Lower leg skin (tissue), 3 donors: ENCODE measurements at regions not wholly inside any gene's neighbourhood (a gene's known extent, or its start where the extent isn't known, plus 50 kb on each side); places are given as distances from the start of the nearest gene placed in this dataset.
"Not testable (repeated sequence)": the region's sequence is repeated elsewhere in the genome, so short reads cannot be mapped to it uniquely, and the experiment has no call there.

ENCODE experiments used
- POLR2A ChIP-seq, 2 donors: fragments of 450-650 bp; IDR thresholded peaks; one replicate each; pipeline ENCODE4 v1.6.1; 2016 to 2017; ENCODE audit warnings: antibody characterized with exemption in 2 of 2, mild to moderate bottlenecking in 1 of 2, moderate library complexity in 1 of 2
- TF ChIP-seq, protein P1 (sequence below), 3 donors: fragments of 450-650 bp; IDR thresholded peaks; one replicate each; pipeline ENCODE4 v1.5.1; 2016; ENCODE audit warnings: antibody characterized with exemption in 3 of 3, mild to moderate bottlenecking in 3 of 3, moderate library complexity in 2 of 3

DNA sequence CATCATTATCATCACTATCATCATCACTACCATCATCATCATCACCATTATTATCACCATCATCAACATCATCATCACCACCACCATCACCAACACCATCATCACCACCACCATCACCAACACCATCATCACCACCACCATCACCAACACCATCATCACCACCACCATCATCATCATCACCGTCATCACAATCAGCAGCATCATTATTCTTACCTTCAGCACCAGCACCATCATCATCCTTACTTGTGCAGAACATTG, 155.2 kb downstream of the ACTR3B start:
- TF ChIP-seq, protein P1, sequence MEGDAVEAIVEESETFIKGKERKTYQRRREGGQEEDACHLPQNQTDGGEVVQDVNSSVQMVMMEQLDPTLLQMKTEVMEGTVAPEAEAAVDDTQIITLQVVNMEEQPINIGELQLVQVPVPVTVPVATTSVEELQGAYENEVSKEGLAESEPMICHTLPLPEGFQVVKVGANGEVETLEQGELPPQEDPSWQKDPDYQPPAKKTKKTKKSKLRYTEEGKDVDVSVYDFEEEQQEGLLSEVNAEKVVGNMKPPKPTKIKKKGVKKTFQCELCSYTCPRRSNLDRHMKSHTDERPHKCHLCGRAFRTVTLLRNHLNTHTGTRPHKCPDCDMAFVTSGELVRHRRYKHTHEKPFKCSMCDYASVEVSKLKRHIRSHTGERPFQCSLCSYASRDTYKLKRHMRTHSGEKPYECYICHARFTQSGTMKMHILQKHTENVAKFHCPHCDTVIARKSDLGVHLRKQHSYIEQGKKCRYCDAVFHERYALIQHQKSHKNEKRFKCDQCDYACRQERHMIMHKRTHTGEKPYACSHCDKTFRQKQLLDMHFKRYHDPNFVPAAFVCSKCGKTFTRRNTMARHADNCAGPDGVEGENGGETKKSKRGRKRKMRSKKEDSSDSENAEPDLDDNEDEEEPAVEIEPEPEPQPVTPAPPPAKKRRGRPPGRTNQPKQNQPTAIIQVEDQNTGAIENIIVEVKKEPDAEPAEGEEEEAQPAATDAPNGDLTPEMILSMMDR (IDR thresholded peaks at IDR 0.05) = not testable (repeated sequence)
- TF ChIP-seq POLR2A (IDR thresholded peaks at IDR 0.05) = not testable (repeated sequence)
